CD8-positive, alpha-beta memory T cell (primary cell): ENCODE measurements at regions not wholly inside any gene's neighbourhood (a gene's known extent, or its start where the extent isn't known, plus 50 kb on each side); places are given as distances from the start of the nearest gene placed in this dataset.

Source experiments
- CTCF ChIA-PET: fragments of 350-600 bp; sonication (Branson Sonifier 250); formaldehyde crosslinking; loops from one replicate; lab custom pipeline; 2021; ENCODE audit warnings: antibody characterized with exemption; lab: Charles Lee
- POLR2A ChIA-PET: fragments of 350-600 bp; sonication (Branson Sonifier 250); formaldehyde crosslinking; loops from one replicate; lab custom pipeline; 2021; ENCODE audit warnings: antibody characterized with exemption; lab: Charles Lee
- DNase-seq, 5 donors: peaks; one replicate each; pipeline versions ENCODE4 v3.0.0 to v3.0.0-alpha.2; 2020 to 2022; ENCODE audit warnings: mixed read lengths in 1 of 5
- H3K27ac ChIP-seq: one replicate; pipeline ENCODE4 v1.7.0; 2013; ENCODE audit warnings: low read depth, mild to moderate bottlenecking, low read length, moderate library complexity
- H3K27me3 ChIP-seq: 2 replicates; pipeline ENCODE4 v1.7.0; 2013; ENCODE audit warnings: low read length, mild to moderate bottlenecking; ENCODE audit not compliant: insufficient read depth, poor library complexity, severe bottlenecking
- H3K36me3 ChIP-seq: 2 replicates; pipeline ENCODE4 v1.7.0; 2013; ENCODE audit warnings: mild to moderate bottlenecking, low read length, moderate library complexity; ENCODE audit not compliant: insufficient read depth
- H3K4me1 ChIP-seq: 2 replicates; pipeline ENCODE4 v1.7.0; 2013; ENCODE audit warnings: mild to moderate bottlenecking, low read length, moderate library complexity; ENCODE audit not compliant: insufficient read depth
- H3K4me3 ChIP-seq: 2 replicates; pipeline ENCODE4 v1.7.0; 2013; ENCODE audit warnings: mild to moderate bottlenecking, low read length
- H3K9me3 ChIP-seq: 2 replicates; pipeline ENCODE4 v1.7.0; 2013; ENCODE audit warnings: mild to moderate bottlenecking, low read length
- H3K27ac Mint-ChIP-seq, 8 donors: one replicate each; pipeline ENCODE4 v1.8.0; 2020 to 2021; ENCODE audit warnings: mixed read lengths in 8 of 8, mild to moderate bottlenecking in 6 of 8, inconsistent platforms in 3 of 8, moderate library complexity in 3 of 8
- H3K27me3 Mint-ChIP-seq, 2 donors: one replicate each; pipeline ENCODE4 v1.8.0; 2020 to 2021; ENCODE audit warnings: mixed read lengths in 2 of 2, mild to moderate bottlenecking in 1 of 2, moderate library complexity in 1 of 2
- H3K36me3 Mint-ChIP-seq, 3 donors: one replicate each; pipeline ENCODE4 v1.8.0; 2020 to 2021; ENCODE audit warnings: mixed read lengths in 3 of 3, inconsistent platforms in 1 of 3, mild to moderate bottlenecking in 1 of 3
- H3K4me1 Mint-ChIP-seq, 3 donors: one replicate each; pipeline ENCODE4 v1.8.0; 2020 to 2021; ENCODE audit warnings: mixed read lengths in 3 of 3, inconsistent platforms in 1 of 3, mild to moderate bottlenecking in 1 of 3
- H3K4me3 Mint-ChIP-seq, 7 donors: one replicate each; pipeline ENCODE4 v1.8.0; 2020 to 2021; ENCODE audit warnings: mixed read lengths in 7 of 7, mild to moderate bottlenecking in 6 of 7, moderate library complexity in 4 of 7, inconsistent platforms in 2 of 7
- H3K9me3 Mint-ChIP-seq, 5 donors: one replicate each; pipeline ENCODE4 v1.8.0; 2020 to 2022; ENCODE audit warnings: mixed read lengths in 5 of 5, mild to moderate bottlenecking in 3 of 5, moderate library complexity in 2 of 5, inconsistent platforms in 1 of 5

DNA sequence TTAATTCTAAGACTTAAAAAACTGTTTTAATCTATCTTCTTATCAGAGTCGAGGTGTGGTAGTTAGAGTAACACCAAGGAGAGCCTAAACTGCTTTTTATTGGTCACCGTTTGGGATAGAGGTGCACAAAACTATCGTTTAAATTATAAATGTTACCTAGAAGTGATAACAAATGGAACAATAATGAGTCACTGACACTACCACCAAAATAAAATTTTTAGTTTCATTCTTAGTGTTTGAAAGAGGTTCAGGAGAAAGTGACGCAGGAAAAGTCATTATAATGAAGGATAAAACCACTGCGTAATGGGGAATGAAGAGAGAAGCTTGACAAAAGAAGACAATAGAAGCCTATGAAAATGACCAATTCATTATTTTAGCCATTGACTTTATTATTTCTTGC lies 158.2 kb downstream of the COX18 start:
- no peaks in the 10 kb centered on the region for H3K36me3 ChIP-seq
- H3K27ac Mint-ChIP-seq: no peak overlapping the region
- H3K9me3 ChIP-seq: no peaks in the 10 kb centered on the region
- H3K4me3 ChIP-seq: no peak overlapping the region
- H3K9me3 Mint-ChIP-seq: peaks cover 0 to 4% (median 0%) of the 10 kb centered on the region in 5 donors
- no peaks in the 10 kb centered on the region for H3K36me3 Mint-ChIP-seq
- no peak overlapping the region for H3K27ac ChIP-seq
- peaks cover 5 to 11% of the 10 kb centered on the region in 2 donors for H3K27me3 Mint-ChIP-seq
- CTCF ChIA-PET: no interaction called here
- no peaks in the 10 kb centered on the region for H3K27me3 ChIP-seq
- no peak for DNase-seq
- POLR2A ChIA-PET: no interaction called here
- H3K4me1 Mint-ChIP-seq: no peaks in the 10 kb centered on the region
- H3K4me3 Mint-ChIP-seq: no peak overlapping the region
- no peaks in the 10 kb centered on the region for H3K4me1 ChIP-seq

DNA sequence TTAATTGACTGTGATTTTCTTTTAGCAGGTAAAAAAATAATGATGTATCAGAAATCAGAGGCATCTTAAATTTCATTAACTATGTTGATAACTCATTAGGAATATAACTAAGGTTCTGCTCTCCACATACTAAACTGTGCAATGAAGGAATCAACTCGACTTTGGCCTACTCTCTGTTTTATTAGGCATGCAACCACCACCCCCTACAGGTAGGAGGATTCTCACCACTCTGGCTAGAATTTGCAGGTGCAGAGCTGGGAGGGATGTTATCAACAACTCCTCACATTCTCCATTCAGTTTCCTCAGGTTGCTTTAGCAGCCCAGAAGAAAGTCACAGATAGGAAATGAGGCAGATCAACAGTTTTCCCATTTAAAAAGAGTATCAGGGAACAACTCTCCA lies 160.1 kb downstream of the COX18 start:
- Mint-ChIP-seq H3K27me3 (peaks cover 5 to 11% of the 10 kb centered on the region in 2 donors), H3K4me3 (no peak overlapping the region), H3K27ac (no peak overlapping the region), H3K36me3 (no peaks in the 10 kb centered on the region), H3K9me3 (peaks cover 0 to 4% (median 0%) of the 10 kb centered on the region in 5 donors), H3K4me1 (no peaks in the 10 kb centered on the region)
- Histone ChIP-seq H3K27ac (no peak overlapping the region), H3K4me3 (no peak overlapping the region), H3K36me3 (no peaks in the 10 kb centered on the region), H3K4me1 (no peaks in the 10 kb centered on the region), H3K9me3 (no peaks in the 10 kb centered on the region), H3K27me3 (no peaks in the 10 kb centered on the region)
- DNase-seq: no peak
- POLR2A ChIA-PET: no interaction called here
- CTCF ChIA-PET: no interaction called here

DNA sequence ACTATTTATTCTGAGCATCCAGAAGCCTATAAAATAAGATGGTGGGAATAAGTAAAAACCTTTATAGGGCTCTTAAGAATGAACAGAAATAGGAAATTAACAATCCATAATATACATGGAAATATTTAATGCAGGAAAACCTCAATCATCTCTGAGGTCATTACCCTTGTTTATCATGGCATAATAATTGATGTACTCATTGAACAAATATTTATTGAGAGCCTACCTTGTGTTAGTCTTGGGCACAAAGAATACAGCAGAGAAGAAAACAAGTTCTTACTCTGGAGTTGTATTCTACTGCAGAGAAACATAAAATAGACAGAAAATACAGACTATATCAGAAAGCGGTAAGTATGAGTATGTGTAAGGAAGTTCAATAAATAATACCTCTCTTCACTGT lies 167.2 kb downstream of the COX18 start:
- Histone ChIP-seq H3K36me3 (no peaks in the 10 kb centered on the region), H3K4me3 (no peak overlapping the region), H3K9me3 (no peaks in the 10 kb centered on the region), H3K27ac (no peak overlapping the region), H3K4me1 (no peaks in the 10 kb centered on the region), H3K27me3 (no peaks in the 10 kb centered on the region)
- POLR2A ChIA-PET: no interaction called here
- H3K9me3 Mint-ChIP-seq: no peaks in the 10 kb centered on the region
- H3K4me3 Mint-ChIP-seq: no peak overlapping the region
- H3K27ac Mint-ChIP-seq: no peak overlapping the region
- no peaks in the 10 kb centered on the region for H3K4me1 Mint-ChIP-seq
- DNase-seq: no peak
- CTCF ChIA-PET: no interaction called here
- no peaks in the 10 kb centered on the region for H3K36me3 Mint-ChIP-seq
- peaks cover 0 to 5% of the 10 kb centered on the region in 2 donors for H3K27me3 Mint-ChIP-seq

DNA sequence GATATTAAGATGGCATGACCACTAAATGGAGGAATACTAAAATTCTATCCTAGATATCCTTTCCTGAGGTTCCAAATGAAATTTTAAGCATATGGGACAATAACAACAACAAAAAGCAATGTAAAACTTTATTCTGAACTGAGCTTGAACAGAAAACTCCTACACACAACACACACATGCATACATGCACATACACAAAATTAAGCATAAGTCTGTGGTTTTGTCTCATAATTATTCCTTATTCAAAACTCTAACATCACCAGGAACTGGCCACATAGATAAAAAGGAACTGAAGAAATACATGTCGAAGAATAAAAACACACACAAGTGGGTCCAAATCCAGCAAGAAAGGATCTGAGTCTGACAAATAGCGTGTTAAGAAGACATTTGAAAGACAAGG lies 168.0 kb downstream of the COX18 start:
- Mint-ChIP-seq H3K9me3 (no peaks in the 10 kb centered on the region), H3K36me3 (no peaks in the 10 kb centered on the region), H3K4me3 (no peak overlapping the region), H3K27ac (no peak overlapping the region), H3K4me1 (no peaks in the 10 kb centered on the region), H3K27me3 (peaks cover 0 to 5% of the 10 kb centered on the region in 2 donors)
- H3K36me3 ChIP-seq: no peaks in the 10 kb centered on the region
- CTCF ChIA-PET: no interaction called here
- no peak overlapping the region for H3K4me3 ChIP-seq
- H3K4me1 ChIP-seq: no peaks in the 10 kb centered on the region
- no peak overlapping the region for H3K27ac ChIP-seq
- H3K9me3 ChIP-seq: no peaks in the 10 kb centered on the region
- no peaks in the 10 kb centered on the region for H3K27me3 ChIP-seq
- DNase-seq: no peak
- POLR2A ChIA-PET: no interaction called here

DNA sequence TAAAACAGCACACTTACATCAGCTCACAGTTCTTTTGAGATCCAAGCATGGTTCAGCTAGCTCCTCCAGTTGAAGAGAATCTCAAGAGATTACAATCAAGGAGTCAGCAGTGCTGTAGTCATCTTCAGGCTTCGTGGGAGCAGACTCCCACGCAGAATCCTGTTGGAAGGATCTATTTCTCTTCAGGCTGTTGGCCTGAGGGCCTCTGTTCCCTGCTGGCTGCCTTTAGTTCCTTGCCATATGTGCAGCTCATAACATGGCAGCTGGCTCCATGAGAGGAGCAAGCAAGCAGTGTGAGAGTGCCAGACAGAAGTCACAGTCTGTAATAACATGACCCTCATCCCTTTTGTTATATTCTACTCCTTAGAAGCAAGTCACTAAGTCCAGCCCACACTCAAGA lies 168.6 kb downstream of the COX18 start:
- CTCF ChIA-PET: no interaction called here
- Mint-ChIP-seq H3K27me3 (peaks cover 0 to 5% of the 10 kb centered on the region in 2 donors), H3K27ac (no peak overlapping the region), H3K9me3 (no peaks in the 10 kb centered on the region), H3K4me3 (no peak overlapping the region), H3K4me1 (no peaks in the 10 kb centered on the region), H3K36me3 (no peaks in the 10 kb centered on the region)
- H3K4me3 ChIP-seq: no peak overlapping the region
- H3K36me3 ChIP-seq: no peaks in the 10 kb centered on the region
- no peak overlapping the region for H3K27ac ChIP-seq
- no peaks in the 10 kb centered on the region for H3K4me1 ChIP-seq
- no peak for DNase-seq
- H3K27me3 ChIP-seq: no peaks in the 10 kb centered on the region
- POLR2A ChIA-PET: no interaction called here
- H3K9me3 ChIP-seq: no peaks in the 10 kb centered on the region

DNA sequence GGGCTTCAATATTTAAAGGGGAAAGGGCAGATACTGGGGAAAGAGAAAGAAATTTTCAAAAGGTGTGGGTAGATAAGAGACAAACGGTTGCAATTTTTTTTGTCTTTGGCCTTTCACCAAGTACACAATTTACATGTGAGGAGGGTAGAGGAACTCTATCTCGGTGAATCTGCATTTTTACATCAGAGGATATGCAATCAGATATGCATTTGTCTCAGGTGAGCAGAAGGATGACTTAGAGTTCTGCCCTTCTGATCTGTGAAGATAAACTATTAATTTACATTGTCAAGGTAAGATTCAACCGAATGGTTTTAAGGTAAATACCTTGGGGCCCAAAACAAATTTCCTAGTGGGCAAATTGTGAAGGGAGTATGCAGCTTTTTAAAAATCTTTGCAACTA lies 169.9 kb downstream of the COX18 start:
- Histone ChIP-seq H3K9me3 (no peaks in the 10 kb centered on the region), H3K36me3 (no peaks in the 10 kb centered on the region), H3K27me3 (no peaks in the 10 kb centered on the region), H3K27ac (no peak overlapping the region), H3K4me3 (no peak overlapping the region), H3K4me1 (no peaks in the 10 kb centered on the region)
- H3K36me3 Mint-ChIP-seq: no peaks in the 10 kb centered on the region
- no peaks in the 10 kb centered on the region for H3K4me1 Mint-ChIP-seq
- POLR2A ChIA-PET: no interaction called here
- H3K9me3 Mint-ChIP-seq: no peaks in the 10 kb centered on the region
- no peak for DNase-seq
- H3K27me3 Mint-ChIP-seq: peaks cover 0 to 5% of the 10 kb centered on the region in 2 donors
- CTCF ChIA-PET: no interaction called here
- no peak overlapping the region for H3K4me3 Mint-ChIP-seq
- no peak overlapping the region for H3K27ac Mint-ChIP-seq

DNA sequence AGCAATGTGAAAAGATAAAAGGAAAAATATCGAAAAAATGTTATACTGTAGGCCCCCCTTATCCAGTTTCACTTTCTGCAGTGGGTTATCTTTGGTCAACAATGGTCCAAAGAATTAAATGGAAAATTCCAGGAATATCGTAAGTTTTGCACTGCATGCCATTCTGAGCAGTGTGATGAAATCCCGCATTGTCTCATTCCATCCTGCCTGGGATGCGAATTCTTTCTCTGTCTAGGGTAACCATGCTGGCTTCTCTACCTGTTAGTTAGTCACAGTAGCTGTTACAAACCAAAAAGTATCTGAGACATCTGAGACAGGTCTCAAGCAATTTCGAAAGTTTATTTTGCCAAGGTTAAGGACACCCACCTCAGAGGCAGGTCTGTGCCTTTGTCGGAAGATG lies 170.3 kb downstream of the COX18 start:
- Mint-ChIP-seq H3K27ac (no peak overlapping the region), H3K36me3 (no peaks in the 10 kb centered on the region), H3K4me3 (no peak overlapping the region), H3K9me3 (no peaks in the 10 kb centered on the region), H3K27me3 (peaks cover 0 to 5% of the 10 kb centered on the region in 2 donors), H3K4me1 (no peaks in the 10 kb centered on the region)
- DNase-seq: no peak
- H3K27ac ChIP-seq: no peak overlapping the region
- H3K36me3 ChIP-seq: no peaks in the 10 kb centered on the region
- H3K27me3 ChIP-seq: no peaks in the 10 kb centered on the region
- H3K9me3 ChIP-seq: no peaks in the 10 kb centered on the region
- H3K4me3 ChIP-seq: no peak overlapping the region
- POLR2A ChIA-PET: no interaction called here
- CTCF ChIA-PET: no interaction called here
- H3K4me1 ChIP-seq: no peaks in the 10 kb centered on the region

DNA sequence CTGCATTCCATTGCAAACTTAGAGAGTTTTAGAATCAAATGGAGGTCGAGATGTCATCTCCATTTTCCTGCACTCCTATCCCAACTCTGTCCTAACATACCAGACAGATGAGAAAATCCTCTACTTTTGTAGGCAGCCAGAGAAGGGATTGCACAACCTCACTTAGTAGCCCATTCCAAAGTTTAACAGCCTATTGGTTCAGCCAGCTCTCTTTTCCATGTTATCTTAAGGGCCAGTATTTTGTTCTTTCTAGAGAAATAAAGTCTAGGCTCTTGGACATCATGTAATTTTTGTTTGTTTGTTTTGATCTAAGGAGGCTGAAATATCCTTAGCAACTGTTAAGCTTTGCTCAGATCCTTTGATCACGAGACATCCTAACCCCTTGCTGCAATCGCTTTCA lies 173.0 kb downstream of the COX18 start:
- POLR2A ChIA-PET: no interaction called here
- Mint-ChIP-seq H3K4me3 (no peak overlapping the region), H3K9me3 (no peaks in the 10 kb centered on the region), H3K4me1 (no peaks in the 10 kb centered on the region), H3K27ac (no peak overlapping the region), H3K27me3 (peaks cover 0 to 3% of the 10 kb centered on the region in 2 donors), H3K36me3 (no peaks in the 10 kb centered on the region)
- Histone ChIP-seq H3K4me1 (no peaks in the 10 kb centered on the region), H3K9me3 (no peaks in the 10 kb centered on the region), H3K36me3 (no peaks in the 10 kb centered on the region), H3K27ac (no peak overlapping the region), H3K4me3 (no peak overlapping the region), H3K27me3 (no peaks in the 10 kb centered on the region)
- no peak for DNase-seq
- CTCF ChIA-PET: no interaction called here

DNA sequence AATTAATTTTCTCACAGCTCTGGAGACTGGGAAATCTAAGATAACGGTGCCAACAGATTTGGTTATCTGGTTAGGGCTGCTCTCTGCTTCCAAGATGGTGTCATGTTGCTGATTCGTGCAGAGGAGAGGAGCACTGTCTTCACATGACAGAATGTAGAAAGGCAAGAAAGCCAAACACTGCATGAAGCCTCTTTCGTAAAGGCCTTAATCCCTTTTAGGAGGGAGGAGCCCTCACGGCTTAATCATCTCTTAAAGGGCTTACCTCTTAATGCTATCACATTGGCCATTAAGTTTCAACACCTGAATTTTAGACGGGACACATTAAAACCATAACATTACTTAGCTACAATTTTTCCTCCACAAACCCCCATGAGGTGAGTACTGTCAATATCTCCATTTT lies 174.1 kb downstream of the COX18 start:
- Histone ChIP-seq H3K27ac (no peak overlapping the region), H3K4me3 (no peak overlapping the region), H3K36me3 (no peaks in the 10 kb centered on the region), H3K4me1 (no peaks in the 10 kb centered on the region), H3K9me3 (no peaks in the 10 kb centered on the region), H3K27me3 (no peaks in the 10 kb centered on the region)
- DNase-seq: no peak
- POLR2A ChIA-PET: no interaction called here
- Mint-ChIP-seq H3K36me3 (no peaks in the 10 kb centered on the region), H3K27me3 (peaks cover 0 to 3% of the 10 kb centered on the region in 2 donors), H3K27ac (no peak overlapping the region), H3K4me1 (no peaks in the 10 kb centered on the region), H3K9me3 (no peaks in the 10 kb centered on the region), H3K4me3 (no peak overlapping the region)
- CTCF ChIA-PET: no interaction called here
